ENCODE measurements at regions not wholly inside any gene's neighbourhood (a gene's known extent, or its start where the extent isn't known, plus 50 kb on each side); places are given as distances from the start of the nearest gene placed in this dataset.

- TF ChIP-seq CTCF (IDR thresholded peaks at IDR 0.05; ENCODE audit: insufficient read depth, low read depth, low read length), result no peak
- no peak for DNase-seq (ENCODE audit: low read depth)
- H3K4me3 ChIP-seq (ENCODE audit: low read depth, low read length), result no peak overlapping the region
Measured at GRCh38 chr7:42987648-42988214, 55.6 kb downstream of the MRPL32 start.

GRCh38 chr7:42991024-42991423 is 58.8 kb downstream of the MRPL32 start:
- TF ChIP-seq CTCF (IDR thresholded peaks at IDR 0.05; ENCODE audit: insufficient read depth, low read depth, low read length), result no peak
- H3K4me3 ChIP-seq (ENCODE audit: low read depth, low read length), result no peak overlapping the region
- no peak for DNase-seq (ENCODE audit: low read depth)

- no peak overlapping the region for H3K4me3 ChIP-seq (ENCODE audit: low read depth, low read length)
- no peak for TF ChIP-seq CTCF (IDR thresholded peaks at IDR 0.05; ENCODE audit: insufficient read depth, low read depth, low read length)
- DNase-seq (ENCODE audit: low read depth), result no peak
Measured at GRCh38 chr7:42991913-42992591, 59.9 kb downstream of the MRPL32 start.

GRCh38 chr7:42993038-42993437 is 60.9 kb downstream of the MRPL32 start:
- no peak for DNase-seq (ENCODE audit: low read depth)
- peak; percentile 13 for TF ChIP-seq CTCF (IDR thresholded peaks at IDR 0.05; ENCODE audit: insufficient read depth, low read depth, low read length)

GRCh38 chr7:42994096-42994495 is 61.9 kb downstream of the MRPL32 start:
- no peak for TF ChIP-seq CTCF (IDR thresholded peaks at IDR 0.05; ENCODE audit: insufficient read depth, low read depth, low read length)
- H3K4me3 ChIP-seq (ENCODE audit: low read depth, low read length), result no peak overlapping the region
- DNase-seq (ENCODE audit: low read depth), result no peak

More at GRCh38 chr7:42993038-42993437, 60.9 kb downstream of the MRPL32 start:
- H3K4me3 ChIP-seq (ENCODE audit: low read depth, low read length), result no peak overlapping the region

GRCh38 chr7:42997611-42998010 is 65.4 kb downstream of the MRPL32 start:
- no peak for TF ChIP-seq CTCF (IDR thresholded peaks at IDR 0.05; ENCODE audit: insufficient read depth, low read depth, low read length)
- no peak overlapping the region for H3K4me3 ChIP-seq (ENCODE audit: low read depth, low read length)
- DNase-seq (ENCODE audit: low read depth), result no peak

Data from fibroblast of villous mesenchyme (primary cell).